Liver (tissue), 3 donors: ENCODE measurements at regions not wholly inside any gene's neighbourhood (a gene's known extent, or its start where the extent isn't known, plus 50 kb on each side); places are given as distances from the start of the nearest gene placed in this dataset.

Experiments used
- CTCF ChIP-seq: fragments of 150-350 bp; IDR thresholded peaks from 2 replicates; pipeline ENCODE4 v1.5.1; 2017; ENCODE audit warnings: improper control_type of control experiment, low read depth, low read length; ENCODE audit not compliant: missing input control
- JUND ChIP-seq, 2 donors: IDR thresholded peaks; 2 replicates each; pipeline ENCODE4 v1.6.1; 2016; ENCODE audit warnings: antibody characterized with exemption in 2 of 2
- MAX ChIP-seq: IDR thresholded peaks from 2 replicates; pipeline ENCODE4 v1.6.1; 2016; ENCODE audit warnings: antibody characterized with exemption
- TAF1 ChIP-seq: conservative IDR thresholded peaks from 2 replicates; pipeline ENCODE4 v1.6.1; 2016; ENCODE audit warnings: antibody characterized with exemption, mild to moderate bottlenecking
- YY1 ChIP-seq: IDR thresholded peaks from 2 replicates; pipeline ENCODE4 v1.6.1; 2016; ENCODE audit warnings: antibody characterized with exemption, mild to moderate bottlenecking
- TF ChIP-seq, protein P1 (sequence below): IDR thresholded peaks from 2 replicates; pipeline ENCODE4 v1.6.1; 2016; ENCODE audit warnings: antibody characterized with exemption
- TF ChIP-seq, protein P2 (sequence below): IDR thresholded peaks from 2 replicates; pipeline ENCODE4 v1.6.1; 2016; ENCODE audit warnings: antibody characterized with exemption
- TF ChIP-seq, protein P3 (sequence below): IDR thresholded peaks from 2 replicates; pipeline ENCODE4 v1.6.1; 2016; ENCODE audit warnings: antibody characterized with exemption, mild to moderate bottlenecking
- donor health status: healthy.
- donor health status: healthy.

- TF ChIP-seq MAX = no peak
- TF ChIP-seq, protein P1, sequence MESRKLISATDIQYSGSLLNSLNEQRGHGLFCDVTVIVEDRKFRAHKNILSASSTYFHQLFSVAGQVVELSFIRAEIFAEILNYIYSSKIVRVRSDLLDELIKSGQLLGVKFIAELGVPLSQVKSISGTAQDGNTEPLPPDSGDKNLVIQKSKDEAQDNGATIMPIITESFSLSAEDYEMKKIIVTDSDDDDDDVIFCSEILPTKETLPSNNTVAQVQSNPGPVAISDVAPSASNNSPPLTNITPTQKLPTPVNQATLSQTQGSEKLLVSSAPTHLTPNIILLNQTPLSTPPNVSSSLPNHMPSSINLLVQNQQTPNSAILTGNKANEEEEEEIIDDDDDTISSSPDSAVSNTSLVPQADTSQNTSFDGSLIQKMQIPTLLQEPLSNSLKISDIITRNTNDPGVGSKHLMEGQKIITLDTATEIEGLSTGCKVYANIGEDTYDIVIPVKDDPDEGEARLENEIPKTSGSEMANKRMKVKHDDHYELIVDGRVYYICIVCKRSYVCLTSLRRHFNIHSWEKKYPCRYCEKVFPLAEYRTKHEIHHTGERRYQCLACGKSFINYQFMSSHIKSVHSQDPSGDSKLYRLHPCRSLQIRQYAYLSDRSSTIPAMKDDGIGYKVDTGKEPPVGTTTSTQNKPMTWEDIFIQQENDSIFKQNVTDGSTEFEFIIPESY = no peak
- TF ChIP-seq CTCF = no peak
- TF ChIP-seq TAF1 = no peak
- TF ChIP-seq, protein P2, sequence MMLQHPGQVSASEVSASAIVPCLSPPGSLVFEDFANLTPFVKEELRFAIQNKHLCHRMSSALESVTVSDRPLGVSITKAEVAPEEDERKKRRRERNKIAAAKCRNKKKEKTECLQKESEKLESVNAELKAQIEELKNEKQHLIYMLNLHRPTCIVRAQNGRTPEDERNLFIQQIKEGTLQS = no peak
- TF ChIP-seq, protein P3, sequence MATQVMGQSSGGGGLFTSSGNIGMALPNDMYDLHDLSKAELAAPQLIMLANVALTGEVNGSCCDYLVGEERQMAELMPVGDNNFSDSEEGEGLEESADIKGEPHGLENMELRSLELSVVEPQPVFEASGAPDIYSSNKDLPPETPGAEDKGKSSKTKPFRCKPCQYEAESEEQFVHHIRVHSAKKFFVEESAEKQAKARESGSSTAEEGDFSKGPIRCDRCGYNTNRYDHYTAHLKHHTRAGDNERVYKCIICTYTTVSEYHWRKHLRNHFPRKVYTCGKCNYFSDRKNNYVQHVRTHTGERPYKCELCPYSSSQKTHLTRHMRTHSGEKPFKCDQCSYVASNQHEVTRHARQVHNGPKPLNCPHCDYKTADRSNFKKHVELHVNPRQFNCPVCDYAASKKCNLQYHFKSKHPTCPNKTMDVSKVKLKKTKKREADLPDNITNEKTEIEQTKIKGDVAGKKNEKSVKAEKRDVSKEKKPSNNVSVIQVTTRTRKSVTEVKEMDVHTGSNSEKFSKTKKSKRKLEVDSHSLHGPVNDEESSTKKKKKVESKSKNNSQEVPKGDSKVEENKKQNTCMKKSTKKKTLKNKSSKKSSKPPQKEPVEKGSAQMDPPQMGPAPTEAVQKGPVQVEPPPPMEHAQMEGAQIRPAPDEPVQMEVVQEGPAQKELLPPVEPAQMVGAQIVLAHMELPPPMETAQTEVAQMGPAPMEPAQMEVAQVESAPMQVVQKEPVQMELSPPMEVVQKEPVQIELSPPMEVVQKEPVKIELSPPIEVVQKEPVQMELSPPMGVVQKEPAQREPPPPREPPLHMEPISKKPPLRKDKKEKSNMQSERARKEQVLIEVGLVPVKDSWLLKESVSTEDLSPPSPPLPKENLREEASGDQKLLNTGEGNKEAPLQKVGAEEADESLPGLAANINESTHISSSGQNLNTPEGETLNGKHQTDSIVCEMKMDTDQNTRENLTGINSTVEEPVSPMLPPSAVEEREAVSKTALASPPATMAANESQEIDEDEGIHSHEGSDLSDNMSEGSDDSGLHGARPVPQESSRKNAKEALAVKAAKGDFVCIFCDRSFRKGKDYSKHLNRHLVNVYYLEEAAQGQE = no peak
- TF ChIP-seq JUND (IDR thresholded peaks at IDR 0.05) = no peak
- TF ChIP-seq YY1 = no peak
These were observed 367.9 kb downstream of the SHQ1 start for GRCh38 chr3:72480366-72480765.
